GM23338 (cell line): ENCODE measurements at regions not wholly inside any gene's neighbourhood (a gene's known extent, or its start where the extent isn't known, plus 50 kb on each side); places are given as distances from the start of the nearest gene placed in this dataset.

Experiments used
- ATAC-seq: fragments of 200-7000 bp; cut with Tn5 transposase; 3 replicates; pipeline ENCODE4 v1.9.1; 2020
- DNase-seq: peaks from one replicate; pipeline ENCODE4 v3.0.0-alpha.2; 2015; ENCODE audit warnings: low spot score
- H2AFZ ChIP-seq: fragments of 200-600 bp; sonication (generic); 2 replicates; pipeline ENCODE4 v1.8.0; 2016; ENCODE audit warnings: antibody characterized with exemption, mild to moderate bottlenecking, moderate library complexity
- H3F3A ChIP-seq: fragments of 200-600 bp; sonication (generic); replicated peaks from 2 replicates; pipeline ENCODE4 v1.8.0; 2017; ENCODE audit warnings: antibody characterized with exemption, mixed run types, low read depth
- H3K27ac ChIP-seq: fragments of 200-600 bp; sonication (generic); 2 replicates; pipeline ENCODE4 v1.6.1; 2016; ENCODE audit warnings: low read depth
- H3K27me3 ChIP-seq: fragments of 200-600 bp; sonication (generic); 2 replicates; pipeline ENCODE4 v1.8.0; 2016; ENCODE audit warnings: mild to moderate bottlenecking, mixed run types, moderate library complexity; ENCODE audit not compliant: insufficient read depth
- H3K36me3 ChIP-seq: fragments of 200-600 bp; sonication (generic); 2 replicates; pipeline ENCODE4 v1.8.0; 2016; ENCODE audit warnings: mild to moderate bottlenecking; ENCODE audit not compliant: insufficient read depth
- H3K4me1 ChIP-seq: fragments of 200-600 bp; sonication (generic); 2 replicates; pipeline ENCODE4 v1.8.0; 2016; ENCODE audit warnings: mild to moderate bottlenecking, moderate library complexity; ENCODE audit not compliant: insufficient read depth
- H3K4me2 ChIP-seq: fragments of 200-600 bp; sonication (generic); 2 replicates; pipeline ENCODE4 v1.7.1; 2017; ENCODE audit warnings: mixed run types
- H3K4me3 ChIP-seq: fragments of 200-600 bp; sonication (generic); 2 replicates; pipeline ENCODE4 v1.6.1; 2016; ENCODE audit warnings: mixed run types
- H3K79me2 ChIP-seq: fragments of 200-600 bp; sonication (generic); replicated peaks from 2 replicates; pipeline ENCODE4 v1.8.0; 2017; ENCODE audit warnings: mild to moderate bottlenecking; ENCODE audit not compliant: insufficient read depth
- H3K9me2 ChIP-seq: fragments of 200-600 bp; sonication (generic); 2 replicates; pipeline ENCODE4 v1.8.0; 2017; ENCODE audit not compliant: insufficient read depth
- H4K20me1 ChIP-seq: fragments of 200-600 bp; sonication (generic); replicated peaks from 2 replicates; pipeline ENCODE4 v1.8.0; 2017; ENCODE audit warnings: mild to moderate bottlenecking; ENCODE audit not compliant: insufficient read depth
- H3K27ac Mint-ChIP-seq: 2 replicates; pipeline ENCODE4 v1.8.0; 2020; ENCODE audit warnings: inconsistent platforms, mild to moderate bottlenecking, moderate library complexity, mixed read lengths
- H3K27me3 Mint-ChIP-seq: 3 replicates; pipeline ENCODE4 v1.8.0; 2022; ENCODE audit warnings: low read depth, mild to moderate bottlenecking, moderate library complexity, mixed read lengths, inconsistent platforms; ENCODE audit not compliant: insufficient read depth, poor library complexity
- H3K36me3 Mint-ChIP-seq: 3 replicates; pipeline ENCODE4 v1.8.0; 2021; ENCODE audit warnings: low read depth, mild to moderate bottlenecking, inconsistent platforms, moderate library complexity, mixed read lengths
- H3K4me1 Mint-ChIP-seq: 3 replicates; pipeline ENCODE4 v1.8.0; 2020; ENCODE audit warnings: mild to moderate bottlenecking, inconsistent platforms, mixed read lengths
- H3K4me3 Mint-ChIP-seq: 3 replicates; pipeline ENCODE4 v1.8.0; 2021; ENCODE audit warnings: moderate library complexity, mild to moderate bottlenecking, inconsistent platforms, mixed read lengths
- H3K9me3 Mint-ChIP-seq: 3 replicates; pipeline ENCODE4 v1.8.0; 2020; ENCODE audit warnings: moderate library complexity, mild to moderate bottlenecking, inconsistent platforms, mixed read lengths
- CREB1 ChIP-seq: fragments of 250-450 bp; sonication (Bioruptor Pico); IDR thresholded peaks from 2 replicates; pipeline ENCODE4 v1.5.0; 2020; ENCODE audit warnings: low read depth, mild to moderate bottlenecking, moderate library complexity
- CTCF ChIP-seq, 2 experiments: fragments of 200-600 bp in 1 of 2; sonication (generic) in 1 of 2; conservative IDR thresholded peaks; 2 replicates each; pipeline versions ENCODE4 v1.5.1 to v1.6.1; 2016 to 2017; ENCODE audit warnings: antibody characterized with exemption in 2 of 2, low read depth in 2 of 2, mild to moderate bottlenecking in 2 of 2, moderate library complexity in 1 of 2
- ETS1 ChIP-seq: IDR thresholded peaks from 2 replicates; pipeline ENCODE4 v1.6.1; 2016; ENCODE audit warnings: antibody characterized with exemption
- EZH2 ChIP-seq: fragments of 200-600 bp; sonication (generic); IDR thresholded peaks from one replicate; pipeline ENCODE4 v1.8.0; 2017; ENCODE audit warnings: antibody characterized with exemption, mild to moderate bottlenecking, low read depth; ENCODE audit not compliant: unreplicated experiment
- EZH2phosphoT487 ChIP-seq: fragments of 200-600 bp; sonication (generic); IDR thresholded peaks from one replicate; pipeline ENCODE4 v1.8.1; 2018; ENCODE audit warnings: antibody characterized with exemption; ENCODE audit not compliant: unreplicated experiment
- JUNB ChIP-seq: IDR thresholded peaks from one replicate; pipeline ENCODE4 v1.6.1; 2016; ENCODE audit warnings: antibody characterized with exemption; ENCODE audit not compliant: unreplicated experiment
- NANOG ChIP-seq: IDR thresholded peaks from 2 replicates; pipeline ENCODE4 v1.6.1; 2016; ENCODE audit warnings: antibody characterized with exemption, borderline replicate concordance
- POLR2AphosphoS5 ChIP-seq: IDR thresholded peaks from 2 replicates; pipeline ENCODE4 v1.6.1; 2016; ENCODE audit warnings: antibody characterized with exemption, low read depth
- REST ChIP-seq: IDR thresholded peaks from one replicate; pipeline ENCODE4 v1.6.1; 2018; ENCODE audit warnings: antibody characterized with exemption; ENCODE audit not compliant: unreplicated experiment
- STAT1 ChIP-seq: IDR thresholded peaks from one replicate; pipeline ENCODE4 v1.6.1; 2016; ENCODE audit warnings: antibody characterized with exemption; ENCODE audit not compliant: unreplicated experiment
- ZNF114 ChIP-seq: fragments of 250-450 bp; sonication (Bioruptor Pico); IDR thresholded peaks from 2 replicates; pipeline ENCODE4 v1.5.0; 2020; ENCODE audit warnings: mild to moderate bottlenecking, moderate library complexity
- ZNF462 ChIP-seq: fragments of 250-450 bp; sonication (Bioruptor Pico); IDR thresholded peaks from 2 replicates; pipeline ENCODE4 v1.5.0; 2020; ENCODE audit warnings: mild to moderate bottlenecking, moderate library complexity

- no peak for TF ChIP-seq ZNF462 (CRISPR knock-in tag)
Observed at GRCh38 chr21:32909393-32909792, 116.3 kb upstream of the OLIG2 start (continued).

- Mint-ChIP-seq H3K36me3 (peaks cover 10% of the 10 kb centered on the region; the same call in 2 of the 3 replicates), H3K27ac (no peak overlapping the region), H3K4me3 (no peak overlapping the region), H3K27me3 (no peaks in the 10 kb centered on the region), H3K9me3 (peaks cover 17% of the 10 kb centered on the region), H3K4me1 (peaks cover 14% of the 10 kb centered on the region)
- Histone ChIP-seq H3K27me3 (no peaks in the 10 kb centered on the region), H3K9me2 (no peaks in the 10 kb centered on the region), H3K27ac (no peak overlapping the region), H3K4me1 (peaks cover 5% of the 10 kb centered on the region; the same call in 1 of the 2 replicates), H3F3A (no peaks in the 10 kb centered on the region), H3K4me3 (no peak overlapping the region), H3K36me3 (no peaks in the 10 kb centered on the region), H3K79me2 (no peaks in the 10 kb centered on the region), H4K20me1 (no peaks in the 10 kb centered on the region), H3K4me2 (no peak overlapping the region), H2AFZ (no peak overlapping the region)
- ATAC-seq, result no peak
- TF ChIP-seq STAT1 (no peak), CREB1 (CRISPR knock-in tag) (no peak), ZNF114 (CRISPR knock-in tag) (no peak), REST (no peak), CTCF (conservative IDR thresholded peaks at IDR 0.05; ENCODE audit: low read depth in 2 of 2) (no peak), EZH2 (no peak), POLR2AphosphoS5 (no peak), JUNB (no peak), ETS1 (no peak), NANOG (no peak), EZH2phosphoT487 (no peak)
- DNase-seq, result no peak
Observed at GRCh38 chr21:32914424-32915039, 111.2 kb upstream of the OLIG2 start.
